PC-3 (cell line): ENCODE measurements at regions not wholly inside any gene's neighbourhood (a gene's known extent, or its start where the extent isn't known, plus 50 kb on each side); places are given as distances from the start of the nearest gene placed in this dataset.

Source experiments
- ATAC-seq: fragments of 200-7000 bp; cut with Tn5 transposase; 2 replicates; pipeline ENCODE4 v1.9.1; 2020; ENCODE audit warnings: mild to moderate bottlenecking, moderate library complexity
- BruUV-seq: library from RNA; stranded (reverse); fragments of 400-500 nt; replicated peaks from 2 replicates; lab custom pipeline; 2021; lab: Mats Ljungman, UMichigan
- CTCF ChIA-PET: fragments of 300-600 bp; sonication (Branson Sonifier 250); formaldehyde crosslinking; loops from one replicate; lab custom pipeline; 2022; ENCODE audit warnings: antibody characterized with exemption; lab: Charles Lee
- POLR2A ChIA-PET: fragments of 300-600 bp; sonication (Branson Sonifier 250); formaldehyde crosslinking; loops from one replicate; lab custom pipeline; 2022; ENCODE audit warnings: antibody characterized with exemption; ENCODE audit not compliant: unreplicated experiment; lab: Charles Lee
- DNase-seq: peaks from one replicate; pipeline ENCODE4 v3.0.0-alpha.2; 2015
- H2AFZ ChIP-seq: fragments of 300-600 bp; sonication (generic); 2 replicates; pipeline ENCODE4 v1.6.0; 2016; ENCODE audit warnings: antibody characterized with exemption, low read length
- H3F3A ChIP-seq: fragments of 300-600 bp; sonication (generic); one replicate; pipeline ENCODE4 v1.6.0; 2017; ENCODE audit warnings: antibody characterized with exemption, low read length, control low read depth, mild to moderate bottlenecking; ENCODE audit not compliant: unreplicated experiment
- H3K27ac ChIP-seq: fragments of 300-600 bp; sonication (generic); 2 replicates; pipeline ENCODE4 v1.5.1; 2016; ENCODE audit warnings: mild to moderate bottlenecking, low read length
- H3K27me3 ChIP-seq: fragments of 300-600 bp; sonication (generic); 2 replicates; pipeline ENCODE4 v1.6.1; 2016; ENCODE audit warnings: low read length, mixed read lengths
- H3K36me3 ChIP-seq: fragments of 300-600 bp; sonication (generic); 2 replicates; pipeline ENCODE4 v1.6.1; 2016; ENCODE audit warnings: low read depth, mixed run types, low read length, mixed read lengths
- H3K4me1 ChIP-seq: fragments of 300-600 bp; sonication (generic); 2 replicates; pipeline ENCODE4 v1.5.1; 2016; ENCODE audit warnings: low read length; ENCODE audit not compliant: insufficient read depth
- H3K4me2 ChIP-seq: fragments of 300-600 bp; sonication (generic); 2 replicates; pipeline ENCODE4 v1.6.0; 2016; ENCODE audit warnings: low read length
- H3K4me3 ChIP-seq: fragments of 300-600 bp; sonication (generic); 2 replicates; pipeline ENCODE4 v1.5.1; 2016; ENCODE audit warnings: mild to moderate bottlenecking, low read length, mixed read lengths
- H3K79me2 ChIP-seq: fragments of 300-600 bp; sonication (generic); 2 replicates; pipeline ENCODE4 v1.6.1; 2017; ENCODE audit warnings: low read length, mixed read lengths
- H3K9ac ChIP-seq: fragments of 300-600 bp; sonication (generic); 2 replicates; pipeline ENCODE4 v1.6.0; 2016; ENCODE audit warnings: mild to moderate bottlenecking, low read length
- H3K9me2 ChIP-seq: fragments of 300-600 bp; sonication (generic); replicated peaks from 2 replicates; pipeline ENCODE4 v1.6.1; 2016; ENCODE audit warnings: mixed run types, low read length, mixed read lengths
- H3K9me3 ChIP-seq: fragments of 300-600 bp; sonication (generic); 2 replicates; pipeline ENCODE4 v1.6.1; 2016; ENCODE audit warnings: low read length, mixed read lengths
- H4K20me1 ChIP-seq: fragments of 300-600 bp; sonication (generic); 2 replicates; pipeline ENCODE4 v1.6.1; 2016; ENCODE audit warnings: low read length, mixed read lengths
- CTCF ChIP-seq: fragments of 300-600 bp; sonication (generic); conservative IDR thresholded peaks from 2 replicates; pipeline ENCODE4 v1.5.1; 2017; ENCODE audit warnings: antibody characterized with exemption, low read depth, mild to moderate bottlenecking, low read length
- EZH2 ChIP-seq: fragments of 300-600 bp; sonication (generic); IDR thresholded peaks from one replicate; pipeline ENCODE4 v1.6.1; 2017; ENCODE audit warnings: antibody characterized with exemption, mild to moderate bottlenecking, low read length; ENCODE audit not compliant: unreplicated experiment
- EZH2phosphoT487 ChIP-seq: fragments of 300-600 bp; sonication (generic); IDR thresholded peaks from 2 replicates; pipeline ENCODE4 v1.6.1; 2018; ENCODE audit warnings: mild to moderate bottlenecking, antibody characterized with exemption, low read length, borderline replicate concordance
- intact Hi-C: fragments of 100-400 bp; cut with micrococcal nuclease; formaldehyde crosslinking; loops from 2 replicates; pipeline ENCODE4 v1.9.0; 2023

- no peak for DNase-seq
- H3K36me3 ChIP-seq, result no peaks in the 10 kb centered on the region
- ChIA-PET POLR2A (no interaction called here), CTCF (no interaction called here)
- intact Hi-C loops, result no loop called here
- TF ChIP-seq EZH2 (no peak), CTCF (no peak), EZH2phosphoT487 (no peak)
- no peak overlapping the region for H2AFZ ChIP-seq
- H3K4me3 ChIP-seq, result no peak overlapping the region
- H3K9ac ChIP-seq, result no peak overlapping the region
- no peaks in the 10 kb centered on the region for H3K79me2 ChIP-seq
- H3K9me3 ChIP-seq, result no peaks in the 10 kb centered on the region
- H3K4me1 ChIP-seq, result no peaks in the 10 kb centered on the region
- ATAC-seq, result no peak
- H3K27ac ChIP-seq, result no peak overlapping the region
- H3K9me2 ChIP-seq, result no peaks in the 10 kb centered on the region
- no TSS peak for BruUV-seq
- H3K4me2 ChIP-seq, result no peak overlapping the region
- no peaks in the 10 kb centered on the region for H4K20me1 ChIP-seq
- H3F3A ChIP-seq, result no peaks in the 10 kb centered on the region
- no peaks in the 10 kb centered on the region for H3K27me3 ChIP-seq
These were observed 309.9 kb upstream of the UMPS start for GRCh38 chr3:124420392-124420791.

- Histone ChIP-seq H2AFZ (no peak overlapping the region), H3K79me2 (no peaks in the 10 kb centered on the region), H3K27ac (no peak overlapping the region), H3K4me2 (no peak overlapping the region), H3K4me3 (no peak overlapping the region), H3K9me2 (no peaks in the 10 kb centered on the region), H3K4me1 (peaks cover 1% of the 10 kb centered on the region), H3K27me3 (no peaks in the 10 kb centered on the region), H3K9me3 (no peaks in the 10 kb centered on the region), H3K9ac (no peak overlapping the region), H3K36me3 (no peaks in the 10 kb centered on the region), H3F3A (no peaks in the 10 kb centered on the region), H4K20me1 (no peaks in the 10 kb centered on the region)
- no peak for ATAC-seq
- intact Hi-C loops, result no loop called here
- CTCF ChIA-PET, result no interaction called here
- no TSS peak for BruUV-seq
- POLR2A ChIA-PET, result no interaction called here
- TF ChIP-seq EZH2, result no peak
- TF ChIP-seq CTCF, result no peak
- no peak for TF ChIP-seq EZH2phosphoT487
- no peak for DNase-seq
These were observed 307.4 kb upstream of the UMPS start for GRCh38 chr3:124422805-124423204.

- no peaks in the 10 kb centered on the region for H4K20me1 ChIP-seq
- no peak overlapping the region for H3K9ac ChIP-seq
- intact Hi-C loops, result no loop called here
- H3K4me2 ChIP-seq, result no peak overlapping the region
- no peak overlapping the region for H3K27ac ChIP-seq
- ChIA-PET POLR2A (no interaction called here), CTCF (no interaction called here)
- no peaks in the 10 kb centered on the region for H3K79me2 ChIP-seq
- BruUV-seq, result no TSS peak
- H3K4me3 ChIP-seq, result no peak overlapping the region
- no peak overlapping the region for H2AFZ ChIP-seq
- H3K4me1 ChIP-seq, result peaks cover 17% of the 10 kb centered on the region
- H3K9me3 ChIP-seq, result no peaks in the 10 kb centered on the region
- no peak for ATAC-seq
- H3K27me3 ChIP-seq, result no peaks in the 10 kb centered on the region
- no peak for TF ChIP-seq CTCF
- no peak for TF ChIP-seq EZH2
- H3F3A ChIP-seq, result peaks cover 6% of the 10 kb centered on the region
- no peaks in the 10 kb centered on the region for H3K9me2 ChIP-seq
- no peaks in the 10 kb centered on the region for H3K36me3 ChIP-seq
- no peak for DNase-seq
These were observed 305.9 kb upstream of the UMPS start for GRCh38 chr3:124424396-124424795.
